HCT116 (cell line): ENCODE measurements at regions not wholly inside any gene's neighbourhood (a gene's known extent, or its start where the extent isn't known, plus 50 kb on each side); places are given as distances from the start of the nearest gene placed in this dataset.

Source experiments
- ATAC-seq: fragments of 200-7000 bp; cut with Tn5 transposase; 2 replicates; pipeline ENCODE4 v1.9.1; 2020; ENCODE audit warnings: mild to moderate bottlenecking, moderate library complexity
- BruUV-seq: library from RNA; stranded (reverse); fragments of 400-500 nt; replicated peaks from 2 replicates; lab custom pipeline; 2021; lab: Mats Ljungman, UMichigan
- CTCF ChIA-PET: fragments of 300-600 bp; sonication (Branson Sonifier 250); formaldehyde crosslinking; loops from one replicate; lab custom pipeline; 2021; ENCODE audit warnings: antibody characterized with exemption; lab: Charles Lee
- POLR2A ChIA-PET: fragments of 300-600, 350-600 bp; sonication (Branson Sonifier 250); formaldehyde crosslinking; loops from one replicate; lab custom pipeline; 2021; ENCODE audit warnings: antibody characterized with exemption; lab: Charles Lee
- RAD21 ChIA-PET, 2 experiments: fragments of 300-600 bp; sonication (Branson Sonifier 250); formaldehyde crosslinking; loops; one replicate each; lab custom pipeline; 2023; ENCODE audit warnings: low total read pairs in 2 of 2; ENCODE audit not compliant: uncharacterized antibody in 2 of 2, unreplicated experiment in 2 of 2, low non-redundant PET in 1 of 2; lab: Charles Lee
- DNase-seq: peaks from one replicate; pipeline ENCODE4 v3.0.0-alpha.2; 2010; ENCODE audit warnings: low read depth, low spot score
- H2AFZ ChIP-seq: fragments of 200-600 bp; shearing (Covaris generic), sonication (generic); 2 replicates; pipeline ENCODE4 v1.6.1; 2017; ENCODE audit warnings: low read depth, mixed run types, mixed read lengths, antibody characterized with exemption, low read length; ENCODE audit not compliant: poor library complexity, severe bottlenecking
- H3K27ac ChIP-seq: 2 replicates; pipeline ENCODE4 v1.5.1; 2012; ENCODE audit warnings: low read depth, low read length
- H3K27me3 ChIP-seq: fragments of 200-600 bp; sonication (generic); 2 replicates; pipeline ENCODE4 v1.6.1; 2016; ENCODE audit warnings: mixed run types, low read length, mixed read lengths; ENCODE audit not compliant: insufficient read depth
- H3K36me3 ChIP-seq, 2 experiments: fragments of 200-500 bp in 1 of 2; fragments of 200-600 bp in 1 of 2; sonication (Bioruptor generic) in 1 of 2; sonication (generic) in 1 of 2; 2 replicates each; pipeline versions ENCODE4 v1.5.1 to v1.6.1; 2014 to 2016; ENCODE audit warnings: low read length in 2 of 2, inconsistent platforms in 1 of 2, mixed read lengths in 1 of 2, mixed run types in 1 of 2; ENCODE audit not compliant: insufficient read depth in 2 of 2, control insufficient read depth in 1 of 2
- H3K4me1 ChIP-seq, 2 experiments: fragments of 200-600 bp in 1 of 2; sonication (generic) in 1 of 2; 2 replicates each; pipeline versions ENCODE4 v1.5.1 to v1.6.1; 2012 to 2017; ENCODE audit warnings: low read length in 2 of 2, inconsistent platforms in 1 of 2, mild to moderate bottlenecking in 1 of 2, mixed read lengths in 1 of 2, mixed run types in 1 of 2, moderate library complexity in 1 of 2; ENCODE audit not compliant: insufficient read depth in 2 of 2, control insufficient read depth in 1 of 2
- H3K4me2 ChIP-seq: fragments of 200-600 bp; sonication (generic); 2 replicates; pipeline ENCODE4 v1.6.1; 2017; ENCODE audit warnings: mixed run types, low read length, mixed read lengths
- H3K4me3 ChIP-seq, 2 experiments: fragments of 200-600 bp in 1 of 2; sonication (generic) in 1 of 2; replicated peaks in 1 of 2; 2 replicates each; pipeline ENCODE4 v1.5.1; 2011 to 2016; ENCODE audit warnings: low read length in 2 of 2, control low read depth in 1 of 2, low read depth in 1 of 2, mild to moderate bottlenecking in 1 of 2, mixed read lengths in 1 of 2, mixed run types in 1 of 2
- H3K79me2 ChIP-seq: fragments of 200-600 bp; sonication (generic); 2 replicates; pipeline ENCODE4 v1.6.1; 2017; ENCODE audit warnings: mild to moderate bottlenecking, mixed run types, low read length, moderate library complexity, mixed read lengths; ENCODE audit not compliant: insufficient read depth
- H3K9ac ChIP-seq: fragments of 200-600 bp; sonication (generic); 2 replicates; pipeline ENCODE4 v1.6.1; 2016; ENCODE audit warnings: low read length, mixed read lengths
- H3K9me2 ChIP-seq: fragments of 200-600 bp; sonication (generic), shearing (Covaris generic); 2 replicates; pipeline ENCODE4 v1.6.1; 2017; ENCODE audit warnings: mixed run types, mild to moderate bottlenecking, moderate library complexity; ENCODE audit not compliant: insufficient read depth
- H3K9me3 ChIP-seq, 2 experiments: fragments of 200-500 bp in 1 of 2; fragments of 200-600 bp in 1 of 2; sonication (Bioruptor generic) in 1 of 2; sonication (generic) in 1 of 2; 2 replicates each; pipeline ENCODE4 v1.6.1; 2014 to 2017; ENCODE audit warnings: low read length in 2 of 2, mixed read lengths in 2 of 2, inconsistent platforms in 1 of 2, low read depth in 1 of 2, mild to moderate bottlenecking in 1 of 2, mixed run types in 1 of 2, moderate library complexity in 1 of 2; ENCODE audit not compliant: control insufficient read depth in 1 of 2, insufficient read depth in 1 of 2
- H4K20me1 ChIP-seq: fragments of 200-600 bp; sonication (generic), shearing (Covaris generic); 2 replicates; pipeline ENCODE4 v1.6.1; 2017; ENCODE audit warnings: mixed run types, mild to moderate bottlenecking, moderate library complexity; ENCODE audit not compliant: insufficient read depth
- ATF3 ChIP-seq: IDR thresholded peaks from 2 replicates; pipeline ENCODE4 v1.6.1; 2012
- CBX3 ChIP-seq: IDR thresholded peaks from 2 replicates; pipeline ENCODE4 v1.6.1; 2012; ENCODE audit warnings: low read depth
- CEBPB ChIP-seq: IDR thresholded peaks from 2 replicates; pipeline ENCODE4 v1.6.1; 2012; ENCODE audit warnings: low read depth
- EGR1 ChIP-seq: IDR thresholded peaks from 2 replicates; pipeline ENCODE4 v1.6.1; 2012; ENCODE audit warnings: low read depth
- EZH2phosphoT487 ChIP-seq: fragments of 200-600 bp; IDR thresholded peaks from 2 replicates; pipeline ENCODE4 v1.6.1; 2018; ENCODE audit warnings: antibody characterized with exemption, borderline replicate concordance
- POLR2A ChIP-seq: IDR thresholded peaks from 2 replicates; pipeline ENCODE4 v1.7.0; 2011; ENCODE audit warnings: borderline replicate concordance; ENCODE audit not compliant: insufficient read depth, insufficient read length; ENCODE audit errors: extremely low read depth
- REST ChIP-seq: IDR thresholded peaks from 2 replicates; pipeline ENCODE4 v1.6.1; 2012; ENCODE audit warnings: low read depth
- SIN3A ChIP-seq: IDR thresholded peaks from 2 replicates; pipeline ENCODE4 v1.6.1; 2012; ENCODE audit warnings: low read depth
- SP1 ChIP-seq: IDR thresholded peaks from 2 replicates; pipeline ENCODE4 v1.6.1; 2012; ENCODE audit warnings: low read depth
- SRF ChIP-seq: IDR thresholded peaks from 2 replicates; pipeline ENCODE4 v1.6.1; 2012; ENCODE audit warnings: low read depth
- TCF7L2 ChIP-seq: IDR thresholded peaks from 2 replicates; pipeline ENCODE4 v1.7.0; 2011; ENCODE audit warnings: borderline replicate concordance, inconsistent platforms; ENCODE audit not compliant: insufficient read depth, insufficient read length; ENCODE audit errors: extremely low read depth
- ZFX ChIP-seq: fragments of 450-650 bp; IDR thresholded peaks from 2 replicates; pipeline ENCODE4 v1.6.1; 2017
- ZNF274 ChIP-seq: fragments of 200-500 bp; sonication (Bioruptor generic); IDR thresholded peaks from 2 replicates; pipeline ENCODE4 v1.6.1; 2014; ENCODE audit warnings: mild to moderate bottlenecking, low read depth, low read length, inconsistent platforms
- intact Hi-C: fragments of 100-400 bp; cut with micrococcal nuclease; formaldehyde crosslinking; loops from 2 replicates; pipeline ENCODE4 v1.10.0; 2022

- DNase-seq (no peak), ATAC-seq (no peak)
- Histone ChIP-seq H3K9me2 (no peaks in the 10 kb centered on the region), H3K4me2 (no peak overlapping the region), H3K9ac (no peak overlapping the region), H3K9me3 (no peaks in the 10 kb centered on the region), H3K36me3 (no peaks in the 10 kb centered on the region), H3K4me1 (no peaks in the 10 kb centered on the region), H2AFZ (no peak overlapping the region), H4K20me1 (no peaks in the 10 kb centered on the region), H3K27ac (no peak overlapping the region), H3K79me2 (no peaks in the 10 kb centered on the region), H3K27me3 (no peaks in the 10 kb centered on the region), H3K4me3 (no peak overlapping the region)
- intact Hi-C loops: loop anchor here (5.0 kb wide), 1 partner anchor 92 kb away; no protein-coding TSS in a partner anchor
- BruUV-seq: no TSS peak
- ChIA-PET RAD21 (no interaction called here), POLR2A (no interaction called here), CTCF (no interaction called here)
- no peak for TF ChIP-seq SIN3A
- TF ChIP-seq SP1: no peak
- TF ChIP-seq SRF: no peak
- no peak for TF ChIP-seq REST
- TF ChIP-seq EGR1: no peak
- TF ChIP-seq POLR2A: no peak
- TF ChIP-seq CBX3: no peak
- no peak for TF ChIP-seq ATF3
- TF ChIP-seq CEBPB: no peak
- TF ChIP-seq ZNF274: no peak
- no peak for TF ChIP-seq EZH2phosphoT487
- TF ChIP-seq ZFX: no peak
- no peak for TF ChIP-seq TCF7L2
These were observed 130.7 kb downstream of the RNASET2 start for GRCh38 chr6:166825553-166826145.
